ENCODE measurements at regions not wholly inside any gene's neighbourhood (a gene's known extent, or its start where the extent isn't known, plus 50 kb on each side); places are given as distances from the start of the nearest gene placed in this dataset.

DNA sequence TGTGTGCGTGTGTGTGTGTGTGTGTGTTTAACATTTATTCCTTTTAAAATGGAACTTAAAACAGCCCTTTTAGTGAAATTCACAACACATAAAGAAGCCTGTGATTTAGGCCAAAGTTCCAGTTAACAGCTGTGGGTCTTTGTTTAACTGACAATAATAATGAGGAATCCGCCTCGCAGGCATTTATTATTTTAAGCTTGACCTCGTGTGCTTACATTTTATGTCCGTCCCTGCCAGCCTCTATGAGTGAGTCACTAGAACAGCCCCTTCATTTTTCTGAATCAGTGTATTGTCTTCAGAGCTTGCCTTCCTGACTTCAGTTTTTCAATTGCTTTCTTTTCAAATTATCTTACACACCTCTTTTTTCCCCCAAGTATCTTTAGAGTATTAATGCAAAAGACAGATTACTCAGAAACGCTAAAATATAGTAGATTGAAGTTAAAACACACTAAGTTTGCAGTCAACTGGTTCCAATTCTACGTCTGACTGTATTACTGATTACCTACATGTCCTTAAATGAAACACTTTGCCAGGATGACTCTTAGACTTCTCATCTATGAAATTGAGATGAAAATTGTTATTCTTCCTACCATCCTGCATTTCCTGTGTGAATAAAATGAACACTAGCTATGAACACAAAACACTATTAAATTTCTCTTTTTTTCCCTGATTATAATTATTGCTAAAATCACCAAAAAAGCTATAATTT is 319.6 kb upstream of the HS3ST1 start:
- DNase-seq (ENCODE audit: low read depth) = peak; percentile 17

DNA sequence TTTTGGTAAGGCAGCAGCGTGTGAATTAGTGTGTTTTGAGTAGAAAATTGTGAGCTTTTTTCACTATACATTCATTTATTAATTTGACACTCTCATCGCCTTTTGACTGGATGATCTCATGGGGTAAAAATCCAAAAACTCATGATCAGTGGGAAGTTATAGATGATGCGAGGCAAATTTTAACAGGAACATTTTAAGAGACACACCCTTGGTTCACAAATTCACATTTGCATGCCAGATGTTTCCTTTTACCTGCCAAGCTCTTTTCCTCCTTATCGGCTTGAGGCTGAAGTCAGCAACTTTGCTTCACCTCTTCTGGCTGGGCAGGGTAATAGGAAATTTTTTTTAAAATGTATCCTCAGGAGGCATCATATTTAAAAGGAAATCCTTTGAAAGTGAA is 318.0 kb upstream of the HS3ST1 start:
- no peak for DNase-seq (ENCODE audit: low read depth)

DNA sequence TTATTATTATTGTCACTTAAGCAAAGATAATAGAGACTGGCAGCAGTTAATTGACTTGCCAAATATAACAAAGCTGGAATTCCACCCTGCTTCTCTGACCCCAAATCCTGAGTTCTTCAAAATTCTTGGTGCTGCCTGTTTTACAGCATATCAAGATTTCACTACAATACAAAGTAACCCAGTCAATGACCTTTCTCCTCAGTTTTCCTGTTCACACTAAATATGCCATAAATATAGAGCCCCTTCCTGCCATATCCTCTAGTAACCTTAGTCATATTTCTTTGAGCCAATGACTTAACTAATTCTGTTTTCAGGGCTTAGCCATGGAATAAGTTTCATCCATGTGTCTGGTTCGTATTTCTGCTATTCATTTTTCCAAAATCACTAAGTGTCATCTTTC is 315.3 kb upstream of the HS3ST1 start:
- no peak for DNase-seq (ENCODE audit: low read depth)

DNA sequence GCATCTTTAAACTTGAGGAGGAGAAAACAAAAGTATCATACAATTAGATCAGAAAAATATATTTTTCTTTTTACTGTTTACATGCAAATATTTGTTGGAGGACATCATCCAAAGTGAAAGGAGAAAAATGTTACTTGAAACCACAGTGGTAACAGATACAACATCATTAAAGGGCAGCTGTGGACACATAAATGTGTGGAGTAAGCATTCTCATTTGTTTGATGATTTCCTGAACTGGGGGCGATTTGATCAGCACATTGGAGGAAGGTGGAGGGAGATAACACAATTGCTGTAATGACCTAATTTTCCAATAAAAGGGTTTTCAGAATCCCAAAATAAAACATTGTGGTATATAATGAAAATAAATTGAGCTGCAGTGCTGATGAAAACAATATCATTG is 314.5 kb upstream of the HS3ST1 start:
- no peak for DNase-seq (ENCODE audit: low read depth)

DNA sequence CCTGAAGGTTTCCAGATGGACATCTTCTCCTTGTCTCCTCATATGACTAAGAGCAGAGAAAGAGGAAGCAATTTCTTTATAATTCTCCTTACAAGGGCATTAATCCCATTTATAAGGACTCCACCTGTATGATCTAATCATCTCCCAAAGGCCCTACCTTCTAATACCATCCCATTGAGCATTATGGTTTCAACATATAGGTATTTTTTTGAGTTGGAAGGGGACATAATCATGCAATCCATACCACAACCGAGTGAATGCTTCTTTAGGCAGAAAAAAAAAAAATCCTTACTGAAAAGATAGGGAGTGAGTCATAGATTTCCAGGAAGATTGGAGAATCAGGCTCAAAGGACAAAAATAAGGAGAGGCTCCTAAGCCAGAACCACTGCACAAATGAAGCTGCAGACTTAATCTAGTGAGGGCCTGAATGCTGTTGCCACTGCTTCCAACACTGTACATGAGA is 312.5 kb upstream of the HS3ST1 start:
- peak; percentile 0 for DNase-seq (ENCODE audit: low read depth)

DNA sequence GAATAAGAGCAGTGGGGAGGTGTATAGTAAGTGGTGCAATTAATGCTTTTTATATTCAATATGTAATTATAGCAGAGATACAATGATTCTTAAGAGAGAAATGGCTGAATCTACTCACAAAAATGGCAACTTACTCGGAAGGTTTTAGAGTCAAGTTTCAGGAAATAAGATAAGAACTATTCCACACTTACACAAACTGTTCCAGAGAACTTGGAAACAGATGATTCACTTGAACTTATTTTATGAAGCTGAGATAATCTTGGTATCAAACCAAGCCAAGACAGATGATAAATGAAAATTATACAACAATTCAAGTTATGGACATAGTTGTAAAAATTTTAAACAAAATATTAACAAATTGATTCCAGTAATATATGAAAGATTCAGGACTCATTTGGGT is 311.3 kb upstream of the HS3ST1 start:
- no peak for DNase-seq (ENCODE audit: low read depth)

DNA sequence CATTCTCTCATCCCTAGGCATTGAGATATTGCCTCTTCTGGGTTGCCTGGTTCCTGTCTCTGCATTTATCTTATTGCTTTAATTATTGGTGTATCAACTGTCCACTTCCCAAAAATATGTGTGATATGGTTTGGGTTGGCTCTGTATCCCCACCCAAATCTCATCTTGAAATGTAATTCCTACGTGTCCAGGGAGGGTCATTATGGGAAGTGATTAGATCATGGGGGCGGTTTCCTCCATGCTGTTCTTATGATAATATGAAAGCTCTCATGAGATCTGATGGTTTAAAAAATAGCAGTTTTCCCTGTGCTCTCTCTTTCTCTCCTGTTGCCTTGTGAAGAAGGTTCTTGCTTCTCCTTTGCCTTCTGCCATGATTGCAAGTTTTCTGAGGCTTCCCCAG is 308.3 kb upstream of the HS3ST1 start:
- DNase-seq (ENCODE audit: low read depth) = no peak

DNA sequence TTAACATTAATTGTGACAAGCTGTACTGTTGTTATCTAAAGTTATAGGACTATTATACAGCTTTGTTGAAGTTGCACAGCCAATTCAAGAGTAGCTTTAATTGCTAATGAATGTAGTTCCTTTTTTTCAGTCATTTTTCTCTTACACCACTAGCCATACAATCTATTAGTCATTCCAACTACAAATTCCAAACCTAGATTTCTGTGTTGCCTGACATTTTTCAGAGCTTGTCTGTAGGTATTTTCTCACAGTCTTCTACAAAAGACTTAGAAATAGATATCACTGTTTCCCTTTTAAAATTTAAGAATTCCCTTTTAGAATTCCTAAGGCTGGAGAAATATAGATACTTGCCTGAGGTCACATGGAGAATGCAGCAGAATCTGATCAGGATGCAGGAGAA is 307.0 kb upstream of the HS3ST1 start:
- DNase-seq (ENCODE audit: low read depth) = no peak

DNA sequence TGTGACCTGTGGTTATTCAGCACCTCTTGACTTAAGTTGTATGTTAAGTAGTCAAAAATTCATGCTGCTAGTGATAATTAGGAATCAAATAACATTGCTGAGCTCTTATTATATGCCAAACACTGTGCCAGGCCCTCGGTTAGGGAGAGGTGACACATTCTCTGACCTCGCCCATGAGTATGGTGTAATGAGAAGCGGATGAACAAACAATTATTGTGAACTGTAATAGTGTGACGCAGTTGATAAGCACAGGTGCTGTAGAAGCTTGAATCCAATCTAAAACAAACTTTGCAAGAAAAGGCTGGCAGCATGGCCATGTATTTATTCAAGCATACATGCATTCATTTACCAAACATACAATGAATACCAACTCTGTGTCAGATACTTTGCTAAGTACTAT is 303.5 kb upstream of the HS3ST1 start:
- DNase-seq (ENCODE audit: low read depth) = no peak

DNA sequence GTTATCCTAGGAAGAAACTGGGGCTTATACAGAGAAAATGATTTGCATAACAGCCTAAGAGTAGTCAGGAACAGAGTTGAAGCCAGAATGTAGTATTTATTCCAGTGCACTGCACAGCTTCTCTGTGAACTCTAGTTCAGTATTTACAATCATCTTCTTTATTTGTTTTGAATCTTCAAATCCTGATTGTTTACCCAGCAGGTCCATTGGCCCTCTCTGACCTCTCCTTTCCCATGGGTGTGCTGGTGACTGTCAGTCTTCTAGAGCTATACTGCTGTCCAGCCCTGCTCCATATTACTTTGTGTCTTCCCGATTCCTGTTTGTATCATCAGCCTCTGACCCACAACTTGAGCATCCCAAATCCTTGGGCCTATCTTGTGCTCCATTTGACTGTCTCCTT is 301.9 kb upstream of the HS3ST1 start:
- DNase-seq (ENCODE audit: low read depth) = no peak

DNA sequence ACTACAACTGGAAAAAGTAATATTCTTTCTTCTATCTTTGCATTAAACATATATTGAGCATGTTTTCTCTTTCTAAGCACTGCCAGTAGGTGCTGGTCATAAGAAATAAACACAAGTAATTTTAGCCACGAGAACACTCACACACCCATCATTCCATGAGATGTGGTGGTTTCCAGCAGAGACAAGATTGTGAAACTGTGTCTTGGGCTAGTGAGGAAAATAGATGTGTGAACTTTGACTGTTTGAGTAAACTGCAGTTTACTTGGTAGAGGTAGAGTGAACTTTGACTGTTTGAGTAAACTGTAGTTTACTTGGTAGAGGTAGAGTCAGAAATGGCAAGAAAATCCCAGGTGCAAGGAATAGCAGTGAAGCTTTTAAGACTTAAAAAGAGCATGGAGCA is 300.9 kb upstream of the HS3ST1 start:
- DNase-seq (ENCODE audit: low read depth) = no peak

DNA sequence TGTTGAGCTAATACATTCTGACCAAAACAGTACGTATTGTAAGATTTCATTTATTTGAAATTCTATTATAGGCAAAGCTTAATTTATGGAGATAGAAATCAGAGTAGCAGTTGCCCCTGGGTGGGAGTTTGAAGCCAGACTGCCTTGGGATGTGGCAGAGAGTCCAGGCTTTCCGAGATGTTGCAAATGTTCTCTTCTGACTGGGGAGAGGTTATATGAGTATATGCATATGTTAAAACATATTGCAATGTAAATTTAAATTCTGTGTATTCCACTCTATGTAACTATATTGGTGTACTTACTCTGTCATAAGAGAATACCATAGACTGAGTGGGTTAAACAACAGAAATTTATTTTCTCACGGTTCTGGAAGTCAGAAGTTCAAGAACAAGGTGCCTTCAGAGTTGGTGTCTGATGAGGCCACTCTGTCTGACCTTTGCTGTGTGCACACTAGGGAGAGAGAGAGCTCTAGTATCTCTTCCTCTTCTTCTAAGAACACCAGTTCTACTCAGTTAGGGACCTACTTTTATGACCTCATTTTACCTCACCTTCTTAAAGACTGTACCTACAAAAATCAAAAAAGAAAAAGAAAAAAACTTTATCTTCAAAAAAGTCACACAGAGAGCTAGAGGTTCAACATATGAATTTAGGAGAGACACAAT is 299.3 kb upstream of the HS3ST1 start:
- no peak for DNase-seq (ENCODE audit: low read depth)

DNA sequence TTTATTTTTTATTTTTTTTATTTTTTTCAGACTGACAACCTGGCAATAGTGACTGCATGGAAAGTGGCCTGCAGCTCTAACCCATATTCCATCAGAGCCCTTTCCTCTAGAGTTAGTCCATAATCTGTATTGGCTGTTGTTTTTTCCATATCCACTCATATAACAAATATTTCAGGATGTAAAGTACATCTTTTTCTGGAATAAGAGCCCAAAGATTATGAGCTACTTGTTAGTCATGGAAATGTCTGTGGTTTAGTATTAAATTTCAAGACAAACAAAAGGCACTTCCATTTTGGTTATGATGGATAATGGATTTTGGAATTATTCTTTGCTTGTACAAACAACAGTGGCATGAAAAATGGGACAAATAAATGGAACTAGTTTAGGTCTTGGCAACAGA is 296.0 kb upstream of the HS3ST1 start:
- DNase-seq (ENCODE audit: low read depth) = peak; percentile 1

DNA sequence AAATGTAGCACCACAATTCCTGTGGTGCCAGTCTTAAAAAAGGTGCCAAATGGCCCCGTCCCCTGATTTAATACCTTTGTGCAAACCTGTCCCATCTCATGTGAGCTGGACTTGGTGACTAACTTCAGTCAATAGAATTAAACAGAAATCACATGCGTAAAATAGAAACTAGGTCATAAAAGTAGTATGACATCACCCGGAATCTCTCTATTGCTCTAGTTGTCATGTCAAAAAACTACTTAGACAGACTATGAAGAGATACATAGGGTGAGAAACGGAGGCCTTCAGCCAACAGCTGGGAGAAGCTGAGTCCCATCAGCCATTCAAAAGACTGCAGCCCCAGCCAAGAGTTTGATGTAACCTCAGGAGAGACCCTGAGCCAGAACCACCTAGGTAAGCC is 293.5 kb upstream of the HS3ST1 start:
- DNase-seq (ENCODE audit: low read depth) = no peak

DNA sequence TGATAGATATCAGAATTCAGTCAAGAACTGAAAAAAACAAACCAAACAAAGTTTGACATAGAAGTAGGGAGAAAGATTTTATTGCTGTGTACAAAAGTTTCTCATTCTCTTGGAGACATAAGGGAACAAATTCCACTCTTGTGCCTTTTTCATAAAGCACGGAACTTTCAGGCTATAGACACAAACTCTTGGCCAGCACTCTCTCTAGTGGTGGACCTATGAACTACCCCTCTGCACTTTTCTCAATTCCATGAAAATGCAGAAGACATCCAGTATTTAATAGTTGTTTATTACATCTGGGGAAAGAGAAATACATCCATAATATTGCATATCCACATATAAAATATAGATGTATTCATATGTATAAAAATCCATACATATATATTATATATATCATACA is 291.6 kb upstream of the HS3ST1 start:
- DNase-seq (ENCODE audit: low read depth) = peak; percentile 1

DNA sequence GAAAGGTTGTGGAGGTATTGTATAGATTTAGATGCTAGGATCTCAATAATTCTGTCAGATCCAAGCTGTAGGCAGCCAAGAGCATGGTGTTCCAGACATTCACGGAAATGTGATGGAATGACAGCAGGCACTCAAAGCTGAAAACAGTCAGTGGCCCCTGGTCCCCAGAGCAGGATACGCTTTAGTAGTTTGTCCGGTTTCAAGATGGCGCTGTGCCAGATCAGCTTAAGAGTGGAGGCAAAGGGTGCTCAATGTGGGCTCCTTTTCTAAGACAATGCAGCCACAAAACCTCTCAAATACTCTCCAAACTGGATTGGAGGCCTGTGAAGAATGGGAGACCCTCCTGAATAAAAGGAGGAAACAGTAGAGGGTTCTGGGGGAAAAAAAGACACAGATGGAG is 291.2 kb upstream of the HS3ST1 start:
- no peak for DNase-seq (ENCODE audit: low read depth)

DNA sequence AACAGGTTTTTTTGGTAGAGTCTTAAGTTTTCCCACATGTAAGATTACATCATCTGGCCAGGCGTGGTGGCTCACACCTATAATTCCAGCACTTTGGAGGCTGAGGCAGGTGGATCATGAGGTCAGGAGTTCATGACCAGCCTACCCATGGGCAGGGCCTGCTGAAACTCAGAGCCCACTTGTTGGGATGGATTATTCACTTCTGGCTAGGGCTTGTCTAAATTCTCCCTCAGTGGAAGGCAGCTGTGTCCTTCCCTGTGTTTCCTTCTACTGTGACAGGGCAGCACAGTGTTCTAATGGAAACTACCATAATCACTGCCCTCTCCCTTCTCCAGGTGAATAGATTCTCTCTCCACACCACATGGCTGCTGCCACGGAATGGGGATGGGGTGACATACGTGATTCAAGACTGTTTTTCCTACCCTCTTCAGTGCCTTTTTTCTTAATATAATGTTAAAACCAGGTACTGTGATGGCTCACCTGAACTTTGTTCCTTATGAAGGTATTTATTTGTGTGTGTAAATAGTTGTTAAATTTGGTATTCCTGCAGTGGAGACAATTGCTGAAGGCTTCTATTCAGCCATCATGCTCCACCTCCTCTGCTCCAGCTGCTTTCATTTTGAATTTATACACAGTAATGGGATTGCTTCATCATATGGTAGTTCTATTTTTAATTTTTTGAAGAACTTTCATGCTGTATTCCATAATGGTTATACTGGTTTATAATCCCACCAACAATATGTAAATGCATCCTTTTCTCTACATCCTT is 287.2 kb upstream of the HS3ST1 start:
- DNase-seq (ENCODE audit: low read depth) = no peak

DNA sequence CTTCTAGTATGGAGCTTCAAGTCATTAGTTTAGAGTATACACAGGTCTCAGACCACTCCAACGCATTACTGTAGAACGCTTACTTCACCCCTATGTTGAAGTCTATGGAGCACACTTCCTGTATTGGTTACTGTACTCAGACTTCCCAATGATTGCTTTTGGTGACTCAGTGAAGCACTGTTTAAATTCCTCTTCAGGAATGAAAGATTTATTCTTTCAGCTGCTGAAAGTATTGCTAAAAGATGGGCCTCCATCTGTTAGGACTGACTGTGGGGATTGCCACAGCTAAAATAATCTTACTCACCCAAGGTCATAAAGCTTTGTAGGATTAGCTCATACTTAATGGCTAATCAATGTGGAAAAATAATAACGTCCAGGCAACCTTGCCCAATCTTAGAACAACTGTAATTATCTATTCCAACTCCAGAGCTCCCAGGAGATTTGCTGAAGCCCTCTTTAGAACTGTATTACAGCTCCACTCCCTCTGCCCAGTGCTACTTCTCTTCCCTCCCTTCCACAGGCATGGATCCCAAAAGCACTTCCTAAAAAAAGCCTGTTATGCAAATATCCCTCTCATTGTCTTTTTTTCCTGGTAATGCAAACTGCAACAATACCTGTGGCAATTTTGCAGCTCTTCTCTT is 281.9 kb upstream of the HS3ST1 start:
- no peak for DNase-seq (ENCODE audit: low read depth)

DNA sequence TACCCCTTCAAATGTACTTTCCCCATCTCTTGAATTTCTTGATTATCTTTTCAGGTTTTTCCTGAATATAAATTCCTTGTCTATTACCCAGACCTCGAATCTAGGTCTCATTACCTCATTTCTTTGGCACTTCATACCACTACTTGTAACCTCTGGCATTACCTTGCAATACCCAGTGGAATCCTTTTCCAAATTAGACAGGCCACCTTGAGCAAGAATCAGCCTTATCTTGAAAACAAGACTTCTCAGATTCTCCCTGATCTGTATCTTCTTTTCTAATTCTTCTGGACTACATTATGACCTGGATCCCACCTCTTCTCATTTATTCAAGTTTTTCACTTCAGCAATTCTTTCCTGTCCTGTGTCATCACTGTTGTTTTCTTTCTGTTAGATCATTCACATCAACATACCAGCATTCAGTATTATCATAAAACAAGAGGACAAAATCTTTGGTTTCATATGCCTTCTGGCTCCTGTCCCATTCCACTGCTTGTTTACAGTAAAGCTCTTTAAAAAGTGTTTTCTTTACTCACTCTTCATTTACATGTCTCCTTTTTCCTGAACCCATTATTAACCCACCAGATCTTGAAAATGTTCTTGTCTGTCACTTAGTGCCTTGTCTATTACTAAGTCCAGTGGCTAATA is 275.6 kb upstream of the HS3ST1 start:
- no peak for DNase-seq (ENCODE audit: low read depth)

DNA sequence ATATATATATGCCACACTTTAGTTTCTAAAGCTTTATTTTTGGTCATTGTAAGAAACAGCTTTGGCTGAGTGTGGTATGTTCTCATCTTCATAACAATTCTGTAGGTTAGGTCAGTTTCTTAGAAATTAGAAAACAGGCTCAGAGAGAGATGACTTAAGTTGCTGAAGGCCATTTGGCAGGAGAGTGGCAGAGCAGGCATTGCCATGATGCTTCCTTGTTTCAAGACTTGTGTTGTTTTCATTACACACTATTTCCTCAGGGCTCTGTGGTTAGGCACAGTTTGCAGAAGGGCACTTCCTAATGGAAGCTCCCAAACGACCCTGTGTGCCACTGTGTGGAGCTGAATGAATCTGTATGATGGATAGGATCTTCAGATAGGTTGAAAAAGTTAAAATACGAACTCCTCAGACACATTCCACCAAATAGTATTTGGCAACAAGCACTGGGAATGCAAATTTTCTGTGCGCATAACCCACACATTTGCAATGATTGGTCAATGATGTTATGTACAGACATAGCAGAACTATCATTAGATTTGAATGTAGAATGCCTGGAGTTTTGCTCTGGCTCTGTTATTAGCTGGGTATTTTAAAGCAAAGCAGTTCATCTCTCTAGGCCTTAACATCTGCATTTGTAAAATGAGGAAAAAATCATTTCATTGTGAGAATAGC is 274.3 kb upstream of the HS3ST1 start:
- DNase-seq (ENCODE audit: low read depth) = no peak

DNA sequence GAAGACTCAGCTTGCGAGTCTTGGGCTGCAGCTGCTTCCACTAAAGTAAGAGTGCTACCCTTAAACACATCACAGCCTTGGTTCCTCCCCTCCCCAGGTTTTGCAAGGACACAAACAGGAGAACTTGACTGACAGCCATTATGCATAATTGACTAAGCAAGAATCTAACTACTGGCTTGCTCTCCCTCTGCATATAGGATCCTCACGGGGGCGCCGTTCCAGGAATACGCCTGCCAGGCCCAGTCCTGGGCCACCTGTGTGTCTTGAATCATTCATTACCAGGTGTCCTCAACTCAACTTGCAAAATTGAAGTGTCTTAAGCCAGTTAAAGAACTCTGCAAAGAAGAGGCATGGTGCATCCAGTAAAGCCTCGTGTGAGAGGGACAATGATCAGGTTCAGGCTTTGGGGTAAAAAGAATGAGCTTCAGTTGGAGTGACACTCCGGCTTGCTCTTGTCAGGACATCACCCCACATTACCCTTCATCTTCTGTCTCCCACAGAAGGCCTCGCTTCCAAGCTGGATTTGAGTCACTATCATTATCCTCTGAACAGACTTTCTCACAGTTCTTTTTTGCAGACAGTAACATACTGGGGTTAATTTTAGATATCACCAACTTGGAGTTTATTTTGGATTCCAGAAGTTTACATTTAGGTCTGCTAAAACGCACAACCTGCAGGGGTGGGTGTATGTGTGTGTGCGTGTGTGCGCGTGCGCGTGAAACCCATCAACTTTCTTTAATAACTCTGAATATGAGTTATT is 273.5 kb upstream of the HS3ST1 start:
- no peak for DNase-seq (ENCODE audit: low read depth)

All from ELR (cell line).